ENCODE measurements at regions not wholly inside any gene's neighbourhood (a gene's known extent, or its start where the extent isn't known, plus 50 kb on each side); places are given as distances from the start of the nearest gene placed in this dataset.

GRCh38 chr3:145355206-145355605 is 805.8 kb downstream of the PLOD2 start:
- no peak overlapping the region for H3K9ac ChIP-seq (ENCODE audit: low read length)
- no peak overlapping the region for H3K4me2 ChIP-seq (ENCODE audit: low read depth, low read length, poor library complexity, severe bottlenecking)
- DNase-seq: no peak
- no peaks in the 10 kb centered on the region for H3K27me3 ChIP-seq (ENCODE audit: low read length)
- no peak overlapping the region for H3K27ac ChIP-seq (ENCODE audit: low read length)
- H3K9me2 ChIP-seq (replicated peaks; ENCODE audit: insufficient read depth, low read length): no peaks in the 10 kb centered on the region
- no peaks in the 10 kb centered on the region for H4K20me1 ChIP-seq (ENCODE audit: insufficient read depth, low read depth, low read length)
- H3K36me3 ChIP-seq (ENCODE audit: insufficient read depth, low read length): no peaks in the 10 kb centered on the region
- no peaks in the 10 kb centered on the region for H3K4me1 ChIP-seq (ENCODE audit: low read length)
- no peak overlapping the region for H2AFZ ChIP-seq (ENCODE audit: low read length)
- H3K79me2 ChIP-seq (ENCODE audit: low read length): no peaks in the 10 kb centered on the region
- no peak overlapping the region for H3K4me3 ChIP-seq (ENCODE audit: low read length)
- H3K9me3 ChIP-seq (ENCODE audit: low read length): peaks cover 29% of the 10 kb centered on the region

DNA sequence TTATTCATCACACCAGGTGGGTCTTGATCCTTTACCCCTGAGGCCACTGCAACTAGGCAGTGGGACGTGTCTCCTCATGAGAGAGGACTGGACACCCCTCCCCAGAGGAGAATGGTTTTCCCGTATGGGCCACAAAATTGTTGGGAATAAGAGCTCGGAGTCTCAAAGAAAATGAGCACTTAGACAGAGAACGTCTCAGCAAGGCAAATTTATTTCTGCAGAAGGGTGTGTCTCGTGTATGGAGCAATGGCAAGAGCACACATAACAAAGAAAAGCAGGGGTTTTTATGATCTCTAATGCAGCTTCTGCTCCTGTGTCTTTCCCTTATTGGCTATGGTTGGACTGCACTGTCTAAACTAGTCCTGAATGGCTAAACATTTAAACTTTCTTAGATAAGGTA is 803.5 kb downstream of the PLOD2 start:
- H3K27me3 ChIP-seq (ENCODE audit: low read length): no peaks in the 10 kb centered on the region
- no peaks in the 10 kb centered on the region for H3K9me2 ChIP-seq (replicated peaks; ENCODE audit: insufficient read depth, low read length)
- no peak overlapping the region for H3K4me2 ChIP-seq (ENCODE audit: low read depth, low read length, poor library complexity, severe bottlenecking)
- H3K9ac ChIP-seq (ENCODE audit: low read length): no peak overlapping the region
- H3K79me2 ChIP-seq (ENCODE audit: low read length): no peaks in the 10 kb centered on the region
- peaks cover 32% of the 10 kb centered on the region for H3K9me3 ChIP-seq (ENCODE audit: low read length)
- no peaks in the 10 kb centered on the region for H4K20me1 ChIP-seq (ENCODE audit: insufficient read depth, low read depth, low read length)
- no peak for DNase-seq
- H3K27ac ChIP-seq (ENCODE audit: low read length): no peak overlapping the region
- H3K4me1 ChIP-seq (ENCODE audit: low read length): no peaks in the 10 kb centered on the region
- H3K4me3 ChIP-seq (ENCODE audit: low read length): no peak overlapping the region
- no peaks in the 10 kb centered on the region for H3K36me3 ChIP-seq (ENCODE audit: insufficient read depth, low read length)
- no peak overlapping the region for H2AFZ ChIP-seq (ENCODE audit: low read length)

DNA sequence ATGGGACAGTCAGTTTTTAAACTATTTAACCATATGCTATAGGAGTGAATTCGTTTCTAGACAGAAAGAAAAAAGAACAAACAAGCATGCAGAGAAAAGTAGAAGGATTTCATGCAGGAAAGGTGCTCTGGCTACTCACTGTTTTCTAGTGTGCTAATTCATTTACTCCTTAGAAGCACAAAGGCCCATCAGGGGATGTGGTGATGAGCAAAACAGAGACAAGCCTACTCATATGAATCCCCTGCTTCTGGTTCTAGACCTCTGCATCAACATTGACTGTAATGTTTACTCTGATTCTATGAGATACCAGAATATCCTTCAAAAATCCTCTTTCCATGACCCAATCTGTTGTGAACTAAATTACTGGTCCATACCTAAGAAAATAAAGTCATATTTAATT is 801.9 kb downstream of the PLOD2 start:
- H4K20me1 ChIP-seq (ENCODE audit: insufficient read depth, low read depth, low read length): no peaks in the 10 kb centered on the region
- no peaks in the 10 kb centered on the region for H3K4me1 ChIP-seq (ENCODE audit: low read length)
- H2AFZ ChIP-seq (ENCODE audit: low read length): no peak overlapping the region
- no peaks in the 10 kb centered on the region for H3K36me3 ChIP-seq (ENCODE audit: insufficient read depth, low read length)
- H3K9me3 ChIP-seq (ENCODE audit: low read length): peaks cover 38% of the 10 kb centered on the region
- no peak for DNase-seq
- H3K9me2 ChIP-seq (replicated peaks; ENCODE audit: insufficient read depth, low read length): no peaks in the 10 kb centered on the region
- H3K79me2 ChIP-seq (ENCODE audit: low read length): no peaks in the 10 kb centered on the region
- no peak overlapping the region for H3K27ac ChIP-seq (ENCODE audit: low read length)
- H3K4me3 ChIP-seq (ENCODE audit: low read length): no peak overlapping the region
- H3K27me3 ChIP-seq (ENCODE audit: low read length): no peaks in the 10 kb centered on the region
- no peak overlapping the region for H3K9ac ChIP-seq (ENCODE audit: low read length)
- no peak overlapping the region for H3K4me2 ChIP-seq (ENCODE audit: low read depth, low read length, poor library complexity, severe bottlenecking)

GRCh38 chr3:145368748-145369147 is 792.2 kb downstream of the PLOD2 start:
- Histone ChIP-seq H3K36me3 (ENCODE audit: insufficient read depth, low read length) (no peaks in the 10 kb centered on the region), H3K4me3 (ENCODE audit: low read length) (no peak overlapping the region), H3K27me3 (ENCODE audit: low read length) (no peaks in the 10 kb centered on the region), H3K9ac (ENCODE audit: low read length) (no peak overlapping the region), H3K4me2 (ENCODE audit: low read depth, low read length, poor library complexity, severe bottlenecking) (no peak overlapping the region), H3K27ac (ENCODE audit: low read length) (no peak overlapping the region), H3K4me1 (ENCODE audit: low read length) (no peaks in the 10 kb centered on the region), H3K9me3 (ENCODE audit: low read length) (peaks cover 14% of the 10 kb centered on the region), H3K9me2 (replicated peaks; ENCODE audit: insufficient read depth, low read length) (no peaks in the 10 kb centered on the region), H4K20me1 (ENCODE audit: insufficient read depth, low read depth, low read length) (no peaks in the 10 kb centered on the region), H3K79me2 (ENCODE audit: low read length) (no peaks in the 10 kb centered on the region), H2AFZ (ENCODE audit: low read length) (no peak overlapping the region)
- no peak for DNase-seq

DNA sequence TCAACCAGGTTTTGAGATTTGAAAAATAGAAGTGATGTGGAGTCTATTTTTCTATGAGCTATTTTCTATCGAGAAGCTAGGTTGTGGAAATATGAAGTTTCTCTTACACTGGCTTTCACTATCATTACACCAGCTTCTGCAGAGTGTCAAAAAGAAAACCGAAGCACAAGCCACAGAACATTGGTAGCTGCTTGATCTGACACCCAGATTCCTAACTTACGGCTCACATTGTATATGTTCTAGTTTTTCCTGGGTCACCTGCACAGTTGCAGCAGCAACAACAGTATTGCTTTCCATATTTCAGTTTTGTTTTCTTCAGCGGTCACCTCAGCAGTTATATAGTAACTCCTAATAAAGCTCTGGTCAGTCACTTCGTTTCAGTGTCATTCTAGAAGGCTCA is 790.1 kb downstream of the PLOD2 start:
- no peak overlapping the region for H3K4me2 ChIP-seq (ENCODE audit: low read depth, low read length, poor library complexity, severe bottlenecking)
- no peaks in the 10 kb centered on the region for H3K27me3 ChIP-seq (ENCODE audit: low read length)
- no peak overlapping the region for H2AFZ ChIP-seq (ENCODE audit: low read length)
- H3K79me2 ChIP-seq (ENCODE audit: low read length): no peaks in the 10 kb centered on the region
- no peak overlapping the region for H3K9ac ChIP-seq (ENCODE audit: low read length)
- no peaks in the 10 kb centered on the region for H3K9me2 ChIP-seq (replicated peaks; ENCODE audit: insufficient read depth, low read length)
- H3K4me3 ChIP-seq (ENCODE audit: low read length): no peak overlapping the region
- no peaks in the 10 kb centered on the region for H3K36me3 ChIP-seq (ENCODE audit: insufficient read depth, low read length)
- no peak for DNase-seq
- H3K9me3 ChIP-seq (ENCODE audit: low read length): peaks cover 25% of the 10 kb centered on the region
- H3K27ac ChIP-seq (ENCODE audit: low read length): no peak overlapping the region
- H3K4me1 ChIP-seq (ENCODE audit: low read length): no peaks in the 10 kb centered on the region
- H4K20me1 ChIP-seq (ENCODE audit: insufficient read depth, low read depth, low read length): no peaks in the 10 kb centered on the region

- Histone ChIP-seq H3K9me3 (ENCODE audit: low read length) (peaks cover 32% of the 10 kb centered on the region), H3K27me3 (ENCODE audit: low read length) (no peaks in the 10 kb centered on the region), H3K79me2 (ENCODE audit: low read length) (no peaks in the 10 kb centered on the region)
These were observed 783.7 kb downstream of the PLOD2 start for GRCh38 chr3:145377301-145377700.

GRCh38 chr3:145383416-145383815 is 777.6 kb downstream of the PLOD2 start:
- peaks cover 8% of the 10 kb centered on the region; the same call in 1 of the 2 replicates for H3K9me3 ChIP-seq (ENCODE audit: low read length)
- H3K4me1 ChIP-seq (ENCODE audit: low read length): no peaks in the 10 kb centered on the region
- no peaks in the 10 kb centered on the region for H3K9me2 ChIP-seq (replicated peaks; ENCODE audit: insufficient read depth, low read length)
- H3K79me2 ChIP-seq (ENCODE audit: low read length): no peaks in the 10 kb centered on the region
- no peak overlapping the region for H2AFZ ChIP-seq (ENCODE audit: low read length)
- no peak overlapping the region for H3K4me2 ChIP-seq (ENCODE audit: low read depth, low read length, poor library complexity, severe bottlenecking)
- no peak overlapping the region for H3K9ac ChIP-seq (ENCODE audit: low read length)
- H4K20me1 ChIP-seq (ENCODE audit: insufficient read depth, low read depth, low read length): no peaks in the 10 kb centered on the region
- H3K27ac ChIP-seq (ENCODE audit: low read length): no peak overlapping the region
- H3K4me3 ChIP-seq (ENCODE audit: low read length): no peak overlapping the region
- DNase-seq: no peak
- H3K36me3 ChIP-seq (ENCODE audit: insufficient read depth, low read length): no peaks in the 10 kb centered on the region
- no peaks in the 10 kb centered on the region for H3K27me3 ChIP-seq (ENCODE audit: low read length)

More at GRCh38 chr3:145377301-145377700, 783.7 kb downstream of the PLOD2 start:
- H3K27ac ChIP-seq (ENCODE audit: low read length): no peak overlapping the region
- no peak overlapping the region for H3K4me2 ChIP-seq (ENCODE audit: low read depth, low read length, poor library complexity, severe bottlenecking)
- no peak overlapping the region for H3K4me3 ChIP-seq (ENCODE audit: low read length)
- H3K36me3 ChIP-seq (ENCODE audit: insufficient read depth, low read length): no peaks in the 10 kb centered on the region
- no peaks in the 10 kb centered on the region for H3K4me1 ChIP-seq (ENCODE audit: low read length)
- no peaks in the 10 kb centered on the region for H4K20me1 ChIP-seq (ENCODE audit: insufficient read depth, low read depth, low read length)
- H2AFZ ChIP-seq (ENCODE audit: low read length): no peak overlapping the region
- H3K9me2 ChIP-seq (replicated peaks; ENCODE audit: insufficient read depth, low read length): no peaks in the 10 kb centered on the region
- no peak for DNase-seq
- no peak overlapping the region for H3K9ac ChIP-seq (ENCODE audit: low read length)

DNA sequence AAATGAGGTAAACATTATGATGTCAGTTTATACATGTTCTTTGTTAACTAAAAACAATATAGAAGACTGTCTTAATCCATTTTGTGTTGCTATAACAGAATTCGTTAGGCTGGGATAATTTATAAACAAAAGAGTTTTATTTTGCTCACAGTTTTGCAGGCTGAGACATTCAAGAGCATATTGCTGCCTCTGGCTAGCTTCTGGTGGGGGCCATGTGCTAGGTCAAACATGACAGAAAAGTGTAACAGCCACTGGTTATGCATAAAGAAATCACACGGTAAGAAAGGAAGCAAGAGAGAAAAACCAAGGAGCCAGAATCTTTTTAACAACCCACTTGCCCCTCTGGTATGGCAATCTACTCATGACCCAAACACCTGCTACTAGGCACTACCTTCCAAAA is 776.7 kb downstream of the PLOD2 start:
- no peaks in the 10 kb centered on the region for H3K4me1 ChIP-seq (ENCODE audit: low read length)
- peaks cover 2% of the 10 kb centered on the region; the same call in 1 of the 2 replicates for H3K9me3 ChIP-seq (ENCODE audit: low read length)
- DNase-seq: no peak
- no peaks in the 10 kb centered on the region for H3K9me2 ChIP-seq (replicated peaks; ENCODE audit: insufficient read depth, low read length)
- H2AFZ ChIP-seq (ENCODE audit: low read length): no peak overlapping the region
- no peak overlapping the region for H3K4me3 ChIP-seq (ENCODE audit: low read length)
- no peak overlapping the region for H3K4me2 ChIP-seq (ENCODE audit: low read depth, low read length, poor library complexity, severe bottlenecking)
- no peak overlapping the region for H3K27ac ChIP-seq (ENCODE audit: low read length)
- no peaks in the 10 kb centered on the region for H3K36me3 ChIP-seq (ENCODE audit: insufficient read depth, low read length)
- no peaks in the 10 kb centered on the region for H3K79me2 ChIP-seq (ENCODE audit: low read length)
- no peaks in the 10 kb centered on the region for H3K27me3 ChIP-seq (ENCODE audit: low read length)
- no peaks in the 10 kb centered on the region for H4K20me1 ChIP-seq (ENCODE audit: insufficient read depth, low read depth, low read length)
- H3K9ac ChIP-seq (ENCODE audit: low read length): no peak overlapping the region

DNA sequence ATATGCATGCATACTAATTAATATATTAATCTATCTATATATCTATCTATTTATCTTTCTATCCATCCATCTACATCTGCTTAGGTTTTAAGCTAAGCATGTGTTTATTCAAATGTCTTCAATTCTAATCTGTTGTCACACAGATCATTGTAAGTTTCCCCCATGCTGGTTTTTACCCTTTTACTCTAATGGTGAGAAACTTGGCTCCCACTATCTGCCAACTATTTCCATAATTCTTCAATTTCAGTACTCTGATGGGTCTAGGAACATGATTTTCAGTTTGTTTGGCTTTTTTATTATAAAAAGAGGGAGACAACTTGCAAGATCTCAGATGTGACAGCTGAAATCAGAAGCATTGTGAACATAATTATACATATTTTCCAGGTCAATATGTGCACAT is 773.8 kb downstream of the PLOD2 start:
- H2AFZ ChIP-seq (ENCODE audit: low read length): no peak overlapping the region
- DNase-seq: no peak
- no peaks in the 10 kb centered on the region for H4K20me1 ChIP-seq (ENCODE audit: insufficient read depth, low read depth, low read length)
- H3K9me2 ChIP-seq (replicated peaks; ENCODE audit: insufficient read depth, low read length): no peaks in the 10 kb centered on the region
- H3K27me3 ChIP-seq (ENCODE audit: low read length): no peaks in the 10 kb centered on the region
- H3K4me1 ChIP-seq (ENCODE audit: low read length): no peaks in the 10 kb centered on the region
- no peaks in the 10 kb centered on the region for H3K36me3 ChIP-seq (ENCODE audit: insufficient read depth, low read length)
- H3K27ac ChIP-seq (ENCODE audit: low read length): no peak overlapping the region
- no peak overlapping the region for H3K9ac ChIP-seq (ENCODE audit: low read length)
- peaks cover 2% of the 10 kb centered on the region; the same call in 1 of the 2 replicates for H3K9me3 ChIP-seq (ENCODE audit: low read length)
- no peak overlapping the region for H3K4me2 ChIP-seq (ENCODE audit: low read depth, low read length, poor library complexity, severe bottlenecking)
- no peaks in the 10 kb centered on the region for H3K79me2 ChIP-seq (ENCODE audit: low read length)
- H3K4me3 ChIP-seq (ENCODE audit: low read length): no peak overlapping the region

Measured in Karpas-422 (cell line).